CD4-positive, alpha-beta T cell treated with Interleukin-6 at 100 ng/mL for 8 hours (primary cell): ENCODE measurements at regions not wholly inside any gene's neighbourhood (a gene's known extent, or its start where the extent isn't known, plus 50 kb on each side); places are given as distances from the start of the nearest gene placed in this dataset.
"Not testable (repeated sequence)": the region's sequence is repeated elsewhere in the genome, so short reads cannot be mapped to it uniquely, and the experiment has no call there.

ENCODE experiments used
- DNase-seq: peaks from one replicate; pipeline ENCODE4 v3.0.0-alpha.2; 2020; ENCODE audit warnings: mixed read lengths, low spot score

- peak; percentile 80 for DNase-seq
Observed at GRCh38 chr12:92398565-92399309, 253.1 kb upstream of the BTG1 start.

- DNase-seq: no peak
Observed at GRCh38 chr12:92396647-92397252, 251.1 kb upstream of the BTG1 start.

GRCh38 chr12:92395322-92395721 is 249.7 kb upstream of the BTG1 start:
- DNase-seq: no peak

GRCh38 chr12:92394895-92395294 is 249.2 kb upstream of the BTG1 start:
- peak; percentile 21 for DNase-seq

- DNase-seq: no peak
Observed at GRCh38 chr12:92393504-92393903, 247.9 kb upstream of the BTG1 start.

GRCh38 chr12:92391726-92392125 is 246.1 kb upstream of the BTG1 start:
- peak; percentile 14 for DNase-seq

- no peak for DNase-seq
Observed at GRCh38 chr12:92389466-92389865, 243.8 kb upstream of the BTG1 start.

GRCh38 chr12:92385296-92385695 is 239.7 kb upstream of the BTG1 start:
- DNase-seq: no peak

GRCh38 chr12:92384571-92384970 is 238.9 kb upstream of the BTG1 start:
- DNase-seq: no peak

- DNase-seq: no peak
Observed at GRCh38 chr12:92382383-92382878, 236.8 kb upstream of the BTG1 start.

GRCh38 chr12:92381856-92382255 is 236.2 kb upstream of the BTG1 start:
- no peak for DNase-seq

GRCh38 chr12:92378682-92379479 is 233.2 kb upstream of the BTG1 start:
- DNase-seq: peak; percentile 58

- not testable (repeated sequence) for DNase-seq
Observed at GRCh38 chr12:92375504-92375903, 229.9 kb upstream of the BTG1 start.

GRCh38 chr12:92370828-92371227 is 225.2 kb upstream of the BTG1 start:
- DNase-seq: no peak

GRCh38 chr12:92369636-92370035 is 224.0 kb upstream of the BTG1 start:
- no peak for DNase-seq

GRCh38 chr12:92369056-92369455 is 223.4 kb upstream of the BTG1 start:
- DNase-seq: no peak

- DNase-seq: no peak
Observed at GRCh38 chr12:92365836-92366235, 220.2 kb upstream of the BTG1 start.

GRCh38 chr12:92365333-92365732 is 219.7 kb upstream of the BTG1 start:
- DNase-seq: no peak

GRCh38 chr12:92363295-92364146 is 217.9 kb upstream of the BTG1 start:
- DNase-seq: peak; percentile 63

- peak; percentile 14 for DNase-seq
Observed at GRCh38 chr12:92362785-92363184, 217.1 kb upstream of the BTG1 start.

- DNase-seq: no peak
Observed at GRCh38 chr12:92362126-92362525, 216.5 kb upstream of the BTG1 start.

- DNase-seq: peak; percentile 60
Observed at GRCh38 chr12:92360543-92360942, 214.9 kb upstream of the BTG1 start.
